ENCODE measurements at regions not wholly inside any gene's neighbourhood (a gene's known extent, or its start where the extent isn't known, plus 50 kb on each side); places are given as distances from the start of the nearest gene placed in this dataset.

DNA sequence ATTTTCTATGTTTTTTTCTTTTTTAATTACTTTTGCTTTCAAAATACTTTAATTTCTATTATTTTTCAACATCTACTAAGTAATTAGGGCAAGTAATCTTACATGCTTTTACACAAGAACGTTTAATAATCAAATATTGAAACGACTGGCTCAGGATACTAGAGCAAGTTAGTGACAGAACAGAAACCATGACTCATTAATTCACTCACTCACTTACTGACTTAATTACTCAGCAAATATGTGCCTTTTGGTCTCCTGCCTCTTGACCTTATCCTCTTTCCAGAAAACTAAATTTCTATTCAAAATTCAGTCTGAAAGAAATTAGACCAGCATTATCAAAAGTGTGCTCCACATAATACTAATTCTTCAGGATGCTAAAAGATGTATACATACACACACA lies 314.9 kb upstream of the TEX13C start:
- Histone ChIP-seq H3K36me3 (replicated peaks in 1 of 2; ENCODE audit: control insufficient read depth in 1 of 2, insufficient read depth in 2 of 2, low read length in 2 of 2) (no peaks in the 10 kb centered on the region), H3K9me3 (replicated peaks in 1 of 2; ENCODE audit: control insufficient read depth in 1 of 2, insufficient read depth in 1 of 2, low read length in 2 of 2) (peaks cover 3 to 13% of the 10 kb centered on the region in 2 donors), H3K4me1 (ENCODE audit: control insufficient read depth in 1 of 2, insufficient read depth in 2 of 2, low read length in 2 of 2) (no peaks in the 10 kb centered on the region), H4K20me1 (ENCODE audit: insufficient read depth, low read length) (no peaks in the 10 kb centered on the region), H3K27me3 (ENCODE audit: control insufficient read depth in 2 of 2, insufficient read depth in 2 of 2, low read length in 2 of 2) (no peaks in the 10 kb centered on the region), H3K9ac (ENCODE audit: insufficient read depth, low read length, poor library complexity, severe bottlenecking) (no peak overlapping the region), H2AFZ (ENCODE audit: insufficient read depth, low read depth, low read length, poor library complexity, severe bottlenecking) (no peak overlapping the region), H3K27ac (ENCODE audit: low read depth in 1 of 2, low read length in 2 of 2) (no peak overlapping the region), H3K79me2 (ENCODE audit: insufficient read depth, low read length) (no peaks in the 10 kb centered on the region), H3K4me3 (replicated peaks in 1 of 3; ENCODE audit: low read depth in 2 of 3, low read length in 3 of 3) (no peak overlapping the region), H3K4me2 (replicated peaks; ENCODE audit: extremely low read depth, low read length, poor library complexity, severe bottlenecking) (no peak overlapping the region)
- no peaks in the 10 kb centered on the region for H3K36me3 Mint-ChIP-seq
- H3K27ac Mint-ChIP-seq: no peak overlapping the region
- H3K27me3 Mint-ChIP-seq (ENCODE audit: low read depth in 3 of 3): peaks cover 0 to 3% (median 0%) of the 10 kb centered on the region in 3 donors
- no peak for DNase-seq
- peaks cover 0 to 9% (median 2%) of the 10 kb centered on the region in 7 donors for H3K9me3 Mint-ChIP-seq
- H3K4me3 Mint-ChIP-seq: no peak overlapping the region
- intact Hi-C loops (cut with micrococcal nuclease): no loop called here
- TF ChIP-seq, protein P1, sequence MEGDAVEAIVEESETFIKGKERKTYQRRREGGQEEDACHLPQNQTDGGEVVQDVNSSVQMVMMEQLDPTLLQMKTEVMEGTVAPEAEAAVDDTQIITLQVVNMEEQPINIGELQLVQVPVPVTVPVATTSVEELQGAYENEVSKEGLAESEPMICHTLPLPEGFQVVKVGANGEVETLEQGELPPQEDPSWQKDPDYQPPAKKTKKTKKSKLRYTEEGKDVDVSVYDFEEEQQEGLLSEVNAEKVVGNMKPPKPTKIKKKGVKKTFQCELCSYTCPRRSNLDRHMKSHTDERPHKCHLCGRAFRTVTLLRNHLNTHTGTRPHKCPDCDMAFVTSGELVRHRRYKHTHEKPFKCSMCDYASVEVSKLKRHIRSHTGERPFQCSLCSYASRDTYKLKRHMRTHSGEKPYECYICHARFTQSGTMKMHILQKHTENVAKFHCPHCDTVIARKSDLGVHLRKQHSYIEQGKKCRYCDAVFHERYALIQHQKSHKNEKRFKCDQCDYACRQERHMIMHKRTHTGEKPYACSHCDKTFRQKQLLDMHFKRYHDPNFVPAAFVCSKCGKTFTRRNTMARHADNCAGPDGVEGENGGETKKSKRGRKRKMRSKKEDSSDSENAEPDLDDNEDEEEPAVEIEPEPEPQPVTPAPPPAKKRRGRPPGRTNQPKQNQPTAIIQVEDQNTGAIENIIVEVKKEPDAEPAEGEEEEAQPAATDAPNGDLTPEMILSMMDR (IDR thresholded peaks at IDR 0.05): no peak
- WGBS (ENCODE audit: insufficient coverage): 80% methylated on average over 2 of the region's 2 CpGs
- no peaks in the 10 kb centered on the region for H3K4me1 Mint-ChIP-seq

DNA sequence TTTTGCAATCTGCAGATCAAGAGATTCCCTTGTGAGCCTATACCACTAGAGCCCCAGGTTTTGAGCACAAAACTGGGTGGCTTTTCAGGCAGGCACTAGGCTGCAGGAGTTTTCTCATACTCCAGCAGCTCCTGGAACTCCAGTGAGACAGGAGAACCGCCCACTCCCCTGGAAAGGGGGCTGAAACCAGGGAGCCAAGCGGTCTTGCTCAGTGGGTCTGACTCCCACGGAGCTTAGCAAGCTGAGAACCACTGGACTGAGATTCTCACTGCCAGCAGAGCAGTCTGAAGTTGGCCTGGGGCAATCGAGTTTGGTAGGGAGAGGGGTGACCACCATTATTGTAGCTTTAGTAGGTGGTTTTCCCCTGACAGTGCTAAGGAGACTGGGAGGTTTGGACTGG lies 313.8 kb upstream of the TEX13C start:
- no peaks in the 10 kb centered on the region for H4K20me1 ChIP-seq (ENCODE audit: insufficient read depth, low read length)
- H3K27ac ChIP-seq (ENCODE audit: low read depth in 1 of 2, low read length in 2 of 2): no peak overlapping the region
- Mint-ChIP-seq H3K27ac (peak overlapping the region in 1 of 7 donors; percentile 32), H3K9me3 (peaks cover 0 to 14% (median 3%) of the 10 kb centered on the region in 7 donors), H3K4me3 (no peak overlapping the region), H3K27me3 (ENCODE audit: low read depth in 3 of 3) (peaks cover 0 to 3% (median 1%) of the 10 kb centered on the region in 3 donors), H3K36me3 (no peaks in the 10 kb centered on the region), H3K4me1 (no peaks in the 10 kb centered on the region)
- TF ChIP-seq, protein P1 (IDR thresholded peaks at IDR 0.05): no peak
- no peak overlapping the region for H3K4me3 ChIP-seq (replicated peaks in 1 of 3; ENCODE audit: low read depth in 2 of 3, low read length in 3 of 3)
- 76% methylated on average over 3 of the region's 4 CpGs for WGBS (ENCODE audit: insufficient coverage)
- H3K4me1 ChIP-seq (ENCODE audit: control insufficient read depth in 1 of 2, insufficient read depth in 2 of 2, low read length in 2 of 2): no peaks in the 10 kb centered on the region
- H3K9ac ChIP-seq (ENCODE audit: insufficient read depth, low read length, poor library complexity, severe bottlenecking): no peak overlapping the region
- no peaks in the 10 kb centered on the region for H3K79me2 ChIP-seq (ENCODE audit: insufficient read depth, low read length)
- H3K36me3 ChIP-seq (replicated peaks in 1 of 2; ENCODE audit: control insufficient read depth in 1 of 2, insufficient read depth in 2 of 2, low read length in 2 of 2): no peaks in the 10 kb centered on the region
- no peak overlapping the region for H2AFZ ChIP-seq (ENCODE audit: insufficient read depth, low read depth, low read length, poor library complexity, severe bottlenecking)
- intact Hi-C loops (cut with micrococcal nuclease): no loop called here
- no peak for DNase-seq
- no peaks in the 10 kb centered on the region for H3K27me3 ChIP-seq (ENCODE audit: control insufficient read depth in 2 of 2, insufficient read depth in 2 of 2, low read length in 2 of 2)
- H3K9me3 ChIP-seq (replicated peaks in 1 of 2; ENCODE audit: control insufficient read depth in 1 of 2, insufficient read depth in 1 of 2, low read length in 2 of 2): peaks cover 3 to 13% of the 10 kb centered on the region in 2 donors
- H3K4me2 ChIP-seq (replicated peaks; ENCODE audit: extremely low read depth, low read length, poor library complexity, severe bottlenecking): no peak overlapping the region

All from CD14-positive monocyte (primary cell).